ENCODE measurements at regions not wholly inside any gene's neighbourhood (a gene's known extent, or its start where the extent isn't known, plus 50 kb on each side); places are given as distances from the start of the nearest gene placed in this dataset.
"Not testable (repeated sequence)": the region's sequence is repeated elsewhere in the genome, so short reads cannot be mapped to it uniquely, and the experiment has no call there.

- DNase-seq (ENCODE audit: low read depth) = no peak
Observed at GRCh38 chr10:8128511-8128910, 74.0 kb downstream of the GATA3 start.

DNA sequence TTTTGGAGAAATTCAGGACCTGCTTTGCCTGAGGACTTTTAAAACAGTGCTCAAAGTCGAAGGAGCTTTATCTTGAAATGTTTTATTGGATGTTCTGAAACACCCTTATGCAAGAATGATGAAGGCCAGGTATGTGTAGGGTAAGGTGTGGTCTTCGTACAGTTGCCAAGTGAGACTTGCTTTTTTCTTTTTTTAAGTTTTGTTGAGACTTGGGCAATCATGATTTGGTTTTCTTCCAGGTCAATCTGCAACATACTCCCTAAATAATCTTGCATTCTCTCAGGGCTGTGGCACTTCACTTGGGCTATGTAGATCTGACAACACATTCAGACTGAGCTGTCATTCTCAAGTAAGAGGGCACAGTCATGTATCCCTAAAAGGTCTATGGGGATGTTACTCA, 75.0 kb downstream of the GATA3 start:
- DNase-seq (ENCODE audit: low read depth) = no peak

- DNase-seq (ENCODE audit: low read depth) = no peak
Observed at GRCh38 chr10:8130973-8131911, 76.8 kb downstream of the GATA3 start.

GRCh38 chr10:8133146-8133545, 78.7 kb downstream of the GATA3 start:
- DNase-seq (ENCODE audit: low read depth) = no peak

- DNase-seq (ENCODE audit: low read depth) = no peak
Observed at GRCh38 chr10:8136736-8137135, 82.2 kb downstream of the GATA3 start.

DNA sequence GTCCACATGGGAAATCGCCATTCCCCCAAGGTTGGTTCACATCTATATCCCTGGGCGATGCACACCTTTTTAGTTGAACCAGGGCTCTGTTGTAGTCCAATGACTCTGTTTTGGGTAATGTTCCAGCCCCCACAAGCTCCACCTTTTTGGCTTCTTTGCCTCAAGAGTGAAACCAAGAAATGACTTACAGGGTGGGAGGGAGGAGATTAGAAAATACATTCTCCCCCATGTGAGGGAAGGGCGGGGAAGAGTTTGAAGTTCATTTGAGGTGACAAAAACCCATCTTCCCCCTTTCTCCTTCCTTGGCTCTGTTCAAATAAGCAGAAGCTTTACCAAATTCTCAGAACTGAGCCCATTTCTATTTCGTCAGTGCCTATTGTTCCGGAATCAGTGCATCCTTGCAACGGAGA, 82.8 kb downstream of the GATA3 start:
- DNase-seq (ENCODE audit: low read depth) = no peak

DNA sequence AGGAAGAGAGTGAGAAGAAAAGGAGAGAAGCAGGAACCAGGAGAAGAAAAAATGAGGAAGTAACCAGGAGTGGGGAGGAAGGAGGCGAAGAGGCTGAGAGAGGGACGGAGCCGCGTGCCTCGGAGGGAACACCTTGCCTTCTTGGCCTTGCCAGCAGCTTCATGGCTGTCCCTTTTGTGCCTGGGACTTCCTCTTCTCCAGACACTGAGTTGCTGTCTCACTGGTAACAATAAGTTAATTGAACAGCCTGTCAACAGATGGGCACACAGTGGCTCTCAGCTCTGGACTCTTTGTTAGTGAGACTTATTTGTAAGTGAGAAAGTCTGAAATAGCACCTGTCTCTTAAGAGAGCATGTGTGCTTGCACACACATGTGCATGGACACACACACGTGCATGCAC, 83.2 kb downstream of the GATA3 start:
- DNase-seq (ENCODE audit: low read depth) = no peak

DNA sequence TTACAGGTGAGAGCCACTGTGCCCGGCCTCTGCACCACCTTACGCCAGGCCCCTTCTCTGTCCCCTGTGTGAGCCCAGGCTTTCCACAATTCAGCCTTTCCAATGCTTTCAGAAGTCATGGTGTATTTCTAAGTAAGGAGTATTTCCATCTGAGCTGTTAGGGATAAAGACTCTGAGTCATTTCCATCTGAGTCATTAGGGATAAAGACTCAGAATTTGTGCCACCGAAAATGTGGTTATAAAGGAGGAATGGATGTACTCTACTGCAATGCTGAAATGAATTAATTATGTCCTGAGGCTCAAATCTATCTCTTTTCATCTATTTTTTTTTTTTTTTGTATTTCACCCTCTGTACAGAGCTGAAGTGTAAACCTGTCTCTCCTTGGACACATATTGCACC, 84.0 kb downstream of the GATA3 start:
- no peak for DNase-seq (ENCODE audit: low read depth)

- DNase-seq (ENCODE audit: low read depth) = no peak
Observed at GRCh38 chr10:8144496-8144895, 90.0 kb downstream of the GATA3 start.

- no peak for DNase-seq (ENCODE audit: low read depth)
Observed at GRCh38 chr10:8146650-8147049, 92.2 kb downstream of the GATA3 start.

DNA sequence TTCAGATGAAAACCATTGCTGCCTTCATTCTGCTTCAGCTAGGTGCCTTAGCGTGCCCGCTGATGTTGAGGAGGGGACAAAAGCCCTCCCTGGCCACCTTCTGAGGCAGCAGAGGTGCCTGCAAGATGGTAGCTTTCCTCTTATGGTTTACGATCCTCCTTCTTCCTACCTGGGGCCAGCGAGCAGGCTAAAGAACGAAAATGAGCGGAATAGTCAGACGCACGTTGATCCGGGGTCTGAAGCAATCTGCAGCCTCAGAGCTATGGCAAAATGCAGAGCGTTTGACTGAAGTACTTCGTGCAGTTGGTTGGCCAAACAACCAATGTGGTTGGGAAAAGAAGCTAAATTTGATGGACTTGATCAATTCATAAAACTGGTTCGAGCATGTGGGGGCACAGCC, 95.5 kb downstream of the GATA3 start:
- no peak for DNase-seq (ENCODE audit: low read depth)

GRCh38 chr10:8150401-8150905, 96.0 kb downstream of the GATA3 start:
- no peak for DNase-seq (ENCODE audit: low read depth)

DNA sequence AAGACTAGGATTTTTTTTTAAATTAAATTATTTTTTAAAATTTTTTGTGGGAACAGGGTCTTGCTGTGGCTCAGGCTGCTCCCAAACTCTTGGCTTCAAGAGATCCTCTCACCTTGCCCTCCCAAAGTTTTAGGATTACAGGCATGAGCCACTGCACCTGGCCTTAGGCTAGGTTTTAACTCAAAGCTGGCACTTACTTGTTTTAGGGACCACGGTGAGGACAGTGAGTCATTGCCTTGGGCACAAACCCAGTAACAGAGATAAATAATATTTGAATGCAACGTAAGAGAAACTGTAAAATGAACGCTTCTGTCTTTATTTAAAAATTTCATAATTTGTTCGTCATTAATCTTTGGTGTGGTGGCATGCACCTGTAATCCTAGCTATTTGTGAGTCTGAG, 96.6 kb downstream of the GATA3 start:
- no peak for DNase-seq (ENCODE audit: low read depth)

GRCh38 chr10:8156918-8157317, 102.4 kb downstream of the GATA3 start:
- no peak for DNase-seq (ENCODE audit: low read depth)

GRCh38 chr10:8158193-8159071, 103.9 kb downstream of the GATA3 start:
- DNase-seq (ENCODE audit: low read depth) = no peak

DNA sequence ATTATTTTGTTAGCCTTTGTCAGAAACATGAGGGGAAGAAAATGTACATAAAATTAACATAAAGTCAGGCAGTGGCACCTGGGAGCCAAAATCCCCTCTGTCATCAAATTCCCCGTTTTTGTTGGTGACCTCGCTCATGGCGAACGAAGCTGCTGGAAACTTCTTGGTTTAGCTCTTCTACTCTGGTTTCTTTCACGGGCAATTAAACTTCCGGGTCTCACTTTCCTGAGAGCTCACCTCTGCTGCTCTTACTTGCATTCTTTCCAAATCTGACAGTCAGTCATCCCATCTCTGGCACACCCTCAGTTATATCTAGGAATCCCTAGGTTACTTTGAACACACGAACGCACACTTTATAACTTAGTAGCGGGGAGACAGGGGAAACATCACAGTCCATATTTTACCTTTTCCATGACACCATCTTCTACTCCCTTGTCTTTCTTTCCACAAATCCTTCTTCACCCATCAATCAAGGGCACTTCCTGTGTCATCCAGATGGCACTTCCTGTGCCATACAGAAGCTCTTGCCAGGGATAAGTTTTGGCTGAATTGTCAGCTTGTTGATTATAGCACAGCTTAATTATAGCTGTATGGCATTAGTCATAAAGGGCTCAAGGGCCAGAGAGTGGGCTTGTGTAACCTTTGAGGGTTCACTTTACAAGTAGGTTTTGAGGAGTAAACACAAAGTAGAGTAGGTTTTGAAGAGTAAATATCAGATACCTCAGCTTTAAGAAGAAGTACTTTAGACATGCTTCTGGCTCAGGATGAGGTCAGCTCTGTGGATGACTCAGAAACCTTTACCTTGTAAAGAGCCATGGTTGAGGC, 105.1 kb downstream of the GATA3 start:
- no peak for DNase-seq (ENCODE audit: low read depth)

- DNase-seq (ENCODE audit: low read depth) = no peak
Observed at GRCh38 chr10:8163824-8164223, 109.3 kb downstream of the GATA3 start.

GRCh38 chr10:8164640-8165039, 110.2 kb downstream of the GATA3 start:
- DNase-seq (ENCODE audit: low read depth) = not testable (repeated sequence)

DNA sequence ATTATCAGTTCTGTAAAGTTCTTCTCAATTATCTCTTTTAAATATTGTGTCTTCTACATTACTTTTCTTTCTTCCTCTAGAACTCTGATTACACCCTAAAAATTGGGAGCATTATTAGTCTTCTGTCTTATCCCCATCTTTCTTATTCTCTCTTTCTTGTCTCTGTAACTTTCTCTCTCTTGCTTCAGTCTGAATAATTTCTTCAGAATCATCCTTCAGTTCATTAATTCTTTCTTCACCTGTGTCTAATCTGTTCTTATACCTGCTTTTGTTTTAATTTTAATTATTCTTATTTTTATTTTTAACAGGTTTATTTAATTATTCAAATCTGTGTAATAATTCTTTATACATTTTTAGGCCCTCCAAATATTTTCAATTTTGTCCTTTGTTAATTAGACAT, 114.3 kb downstream of the GATA3 start:
- no peak for DNase-seq (ENCODE audit: low read depth)

GRCh38 chr10:8171008-8171407, 116.5 kb downstream of the GATA3 start:
- no peak for DNase-seq (ENCODE audit: low read depth)

DNA sequence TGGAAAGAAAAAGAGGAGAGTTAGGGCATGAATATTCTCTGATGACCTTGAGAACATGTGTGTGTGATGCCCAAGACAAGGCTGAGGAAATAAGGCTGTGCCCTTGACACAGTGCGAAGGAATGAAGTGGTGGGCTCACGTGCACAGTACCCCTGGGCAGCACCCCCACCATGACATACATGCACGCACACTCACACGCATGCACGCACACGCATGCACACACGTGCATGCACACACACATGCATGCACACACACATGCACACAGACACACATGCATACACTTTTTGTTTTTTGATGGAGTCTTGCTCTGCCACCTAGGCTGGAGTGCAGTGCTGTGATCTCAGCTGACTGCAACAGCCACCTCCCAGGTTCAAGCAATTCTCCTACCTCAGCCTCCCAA, 118.1 kb downstream of the GATA3 start:
- no peak for DNase-seq (ENCODE audit: low read depth)
